ENCODE measurements at regions not wholly inside any gene's neighbourhood (a gene's known extent, or its start where the extent isn't known, plus 50 kb on each side); places are given as distances from the start of the nearest gene placed in this dataset.
"Not testable (repeated sequence)": the region's sequence is repeated elsewhere in the genome, so short reads cannot be mapped to it uniquely, and the experiment has no call there.

DNA sequence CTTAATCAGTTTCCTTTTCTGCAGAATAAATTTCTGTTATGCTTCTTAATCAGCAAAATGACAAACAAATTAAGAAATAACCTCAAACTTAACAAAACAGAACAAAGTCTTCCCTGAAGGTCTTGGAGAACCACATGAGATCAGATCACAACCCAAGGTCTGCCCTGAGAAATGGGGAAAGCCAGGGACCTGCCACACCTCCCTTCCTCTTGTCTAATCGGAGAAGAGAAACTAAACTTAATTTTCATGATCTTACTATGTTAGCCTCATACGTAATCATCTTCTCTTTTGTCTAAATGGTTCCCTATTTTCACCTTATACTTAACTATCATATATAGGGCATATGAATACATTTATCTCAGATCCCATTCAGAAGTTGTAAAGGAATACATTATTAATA is 405.4 kb upstream of the SPATA31A3 start:
- TF ChIP-seq, protein P1, sequence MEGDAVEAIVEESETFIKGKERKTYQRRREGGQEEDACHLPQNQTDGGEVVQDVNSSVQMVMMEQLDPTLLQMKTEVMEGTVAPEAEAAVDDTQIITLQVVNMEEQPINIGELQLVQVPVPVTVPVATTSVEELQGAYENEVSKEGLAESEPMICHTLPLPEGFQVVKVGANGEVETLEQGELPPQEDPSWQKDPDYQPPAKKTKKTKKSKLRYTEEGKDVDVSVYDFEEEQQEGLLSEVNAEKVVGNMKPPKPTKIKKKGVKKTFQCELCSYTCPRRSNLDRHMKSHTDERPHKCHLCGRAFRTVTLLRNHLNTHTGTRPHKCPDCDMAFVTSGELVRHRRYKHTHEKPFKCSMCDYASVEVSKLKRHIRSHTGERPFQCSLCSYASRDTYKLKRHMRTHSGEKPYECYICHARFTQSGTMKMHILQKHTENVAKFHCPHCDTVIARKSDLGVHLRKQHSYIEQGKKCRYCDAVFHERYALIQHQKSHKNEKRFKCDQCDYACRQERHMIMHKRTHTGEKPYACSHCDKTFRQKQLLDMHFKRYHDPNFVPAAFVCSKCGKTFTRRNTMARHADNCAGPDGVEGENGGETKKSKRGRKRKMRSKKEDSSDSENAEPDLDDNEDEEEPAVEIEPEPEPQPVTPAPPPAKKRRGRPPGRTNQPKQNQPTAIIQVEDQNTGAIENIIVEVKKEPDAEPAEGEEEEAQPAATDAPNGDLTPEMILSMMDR (IDR thresholded peaks at IDR 0.05), result not testable (repeated sequence)
- TF ChIP-seq POLR2AphosphoS5, POLR2A (IDR thresholded peaks at IDR 0.05): not testable (repeated sequence)
